ENCODE measurements at regions not wholly inside any gene's neighbourhood (a gene's known extent, or its start where the extent isn't known, plus 50 kb on each side); places are given as distances from the start of the nearest gene placed in this dataset.

DNA sequence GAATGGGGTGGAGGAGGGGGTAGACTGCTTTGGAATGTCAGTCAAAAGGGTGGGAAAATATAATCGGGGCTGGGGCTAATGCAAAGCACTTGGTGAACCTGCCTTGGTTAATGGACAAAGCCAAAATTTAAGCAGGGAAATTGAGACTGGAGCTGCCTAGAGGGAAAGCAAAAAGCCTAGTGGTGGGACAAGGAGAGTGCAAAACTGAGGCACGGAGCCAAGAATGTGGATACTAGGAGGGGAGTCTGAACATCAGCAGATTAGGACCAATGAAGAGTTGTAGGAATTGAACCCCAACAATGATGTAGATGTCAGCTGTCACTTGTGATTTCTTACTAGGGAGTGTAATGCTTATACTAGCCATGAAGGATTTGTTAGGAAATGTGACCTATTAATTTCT is 195.9 kb downstream of the MDFIC start:
- DNase-seq (ENCODE audit: low read depth in 2 of 2) = no peak
- TF ChIP-seq, protein P1, sequence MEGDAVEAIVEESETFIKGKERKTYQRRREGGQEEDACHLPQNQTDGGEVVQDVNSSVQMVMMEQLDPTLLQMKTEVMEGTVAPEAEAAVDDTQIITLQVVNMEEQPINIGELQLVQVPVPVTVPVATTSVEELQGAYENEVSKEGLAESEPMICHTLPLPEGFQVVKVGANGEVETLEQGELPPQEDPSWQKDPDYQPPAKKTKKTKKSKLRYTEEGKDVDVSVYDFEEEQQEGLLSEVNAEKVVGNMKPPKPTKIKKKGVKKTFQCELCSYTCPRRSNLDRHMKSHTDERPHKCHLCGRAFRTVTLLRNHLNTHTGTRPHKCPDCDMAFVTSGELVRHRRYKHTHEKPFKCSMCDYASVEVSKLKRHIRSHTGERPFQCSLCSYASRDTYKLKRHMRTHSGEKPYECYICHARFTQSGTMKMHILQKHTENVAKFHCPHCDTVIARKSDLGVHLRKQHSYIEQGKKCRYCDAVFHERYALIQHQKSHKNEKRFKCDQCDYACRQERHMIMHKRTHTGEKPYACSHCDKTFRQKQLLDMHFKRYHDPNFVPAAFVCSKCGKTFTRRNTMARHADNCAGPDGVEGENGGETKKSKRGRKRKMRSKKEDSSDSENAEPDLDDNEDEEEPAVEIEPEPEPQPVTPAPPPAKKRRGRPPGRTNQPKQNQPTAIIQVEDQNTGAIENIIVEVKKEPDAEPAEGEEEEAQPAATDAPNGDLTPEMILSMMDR (IDR thresholded peaks at IDR 0.05; ENCODE audit: low read depth, low read length) = no peak
- H3K4me3 ChIP-seq (replicated peaks in 1 of 2; ENCODE audit: low read depth in 2 of 2, low read length in 2 of 2) = no peak overlapping the region

DNA sequence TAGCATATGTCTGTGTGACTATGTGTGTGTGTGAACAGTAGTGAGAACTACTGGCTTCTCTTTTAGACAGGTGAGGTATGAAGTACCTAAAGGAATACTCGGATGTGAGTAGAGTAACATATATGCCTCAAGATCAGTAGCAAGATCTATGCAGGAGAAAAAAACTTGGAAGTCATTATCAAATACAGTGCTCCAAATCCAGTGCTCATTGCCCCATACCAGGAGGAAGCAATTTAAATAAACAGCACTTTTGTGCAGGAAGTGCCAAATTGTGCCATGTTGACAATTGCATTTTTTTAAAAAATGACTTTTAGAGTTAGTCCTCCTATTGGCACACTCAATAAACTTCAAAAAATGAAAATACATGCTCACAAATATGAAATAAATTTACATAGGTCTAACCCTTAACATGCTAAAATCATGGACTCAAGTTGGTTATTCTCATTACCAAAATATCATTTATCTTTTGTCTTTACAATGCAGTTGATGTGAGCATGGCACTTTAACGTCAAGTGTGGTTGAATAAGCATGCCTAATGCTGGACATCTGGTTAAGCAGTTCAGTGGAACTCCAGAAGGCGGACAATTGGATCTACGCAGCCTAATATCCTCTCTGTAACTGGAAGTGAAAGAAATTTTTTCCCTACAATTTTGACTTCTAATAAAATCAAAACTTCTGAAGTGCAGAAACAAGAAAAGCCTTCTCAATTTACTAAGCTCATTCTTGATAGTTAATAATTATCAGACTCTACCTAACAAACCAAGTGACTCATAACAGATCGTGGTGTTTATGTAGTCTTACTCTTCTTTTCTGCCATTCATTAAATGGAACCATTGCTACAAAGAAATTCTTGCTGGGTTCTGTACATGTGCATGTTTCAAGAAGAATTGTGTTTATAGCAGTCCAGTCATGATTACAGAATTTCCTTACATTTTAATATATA is 195.2 kb downstream of the MDFIC start:
- TF ChIP-seq, protein P1 (IDR thresholded peaks at IDR 0.05; ENCODE audit: low read depth, low read length) = no peak
- no peak for DNase-seq (ENCODE audit: low read depth in 2 of 2)
- no peak overlapping the region for H3K4me3 ChIP-seq (replicated peaks in 1 of 2; ENCODE audit: low read depth in 2 of 2, low read length in 2 of 2)

DNA sequence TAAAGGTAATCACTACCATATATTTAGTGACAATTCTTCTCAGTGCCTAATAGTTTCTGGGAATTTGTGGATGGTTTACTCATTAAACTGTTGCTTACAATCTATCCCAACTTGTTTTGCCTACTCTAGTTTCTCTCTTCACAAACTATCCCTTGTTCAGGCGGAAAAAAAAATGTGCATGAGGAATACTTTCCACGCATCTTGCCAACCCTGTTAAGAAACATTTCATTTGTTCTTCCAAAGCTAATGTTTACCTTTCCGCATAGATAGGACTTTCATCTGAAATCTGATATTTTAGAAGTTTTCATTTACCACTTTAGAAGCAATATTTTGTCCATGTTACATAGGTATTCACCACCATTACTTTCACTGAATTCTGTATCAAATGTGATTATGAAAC is 191.9 kb downstream of the MDFIC start:
- TF ChIP-seq, protein P1 (IDR thresholded peaks at IDR 0.05; ENCODE audit: low read depth, low read length) = no peak
- no peak for DNase-seq (ENCODE audit: low read depth in 2 of 2)

DNA sequence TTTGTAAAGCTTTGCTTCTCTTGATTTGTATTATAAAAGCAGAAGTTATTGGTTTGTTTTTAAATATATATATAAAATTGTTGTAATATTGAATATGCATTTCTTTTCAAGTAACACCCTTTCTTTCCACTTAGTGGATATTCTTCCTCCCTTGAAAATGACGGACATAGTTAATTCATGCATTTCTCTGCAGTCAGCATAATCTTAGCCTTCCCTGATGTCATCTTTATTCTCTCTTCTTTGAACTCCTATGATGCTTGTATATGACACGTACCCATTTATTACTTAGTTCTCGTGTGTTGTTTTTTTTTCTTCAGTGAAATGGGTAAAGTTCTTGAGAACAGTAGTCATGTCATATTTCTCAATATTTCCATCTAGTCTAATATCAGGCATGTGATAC is 191.2 kb downstream of the MDFIC start:
- DNase-seq (ENCODE audit: low read depth in 2 of 2) = no peak
- no peak overlapping the region for H3K4me3 ChIP-seq (replicated peaks in 1 of 2; ENCODE audit: low read depth in 2 of 2, low read length in 2 of 2)
- TF ChIP-seq, protein P1 (IDR thresholded peaks at IDR 0.05; ENCODE audit: low read depth, low read length) = no peak

More for the DNA sequence above, 191.9 kb downstream of the MDFIC start:
- H3K4me3 ChIP-seq (replicated peaks in 1 of 2; ENCODE audit: low read depth in 2 of 2, low read length in 2 of 2) = no peak overlapping the region

DNA sequence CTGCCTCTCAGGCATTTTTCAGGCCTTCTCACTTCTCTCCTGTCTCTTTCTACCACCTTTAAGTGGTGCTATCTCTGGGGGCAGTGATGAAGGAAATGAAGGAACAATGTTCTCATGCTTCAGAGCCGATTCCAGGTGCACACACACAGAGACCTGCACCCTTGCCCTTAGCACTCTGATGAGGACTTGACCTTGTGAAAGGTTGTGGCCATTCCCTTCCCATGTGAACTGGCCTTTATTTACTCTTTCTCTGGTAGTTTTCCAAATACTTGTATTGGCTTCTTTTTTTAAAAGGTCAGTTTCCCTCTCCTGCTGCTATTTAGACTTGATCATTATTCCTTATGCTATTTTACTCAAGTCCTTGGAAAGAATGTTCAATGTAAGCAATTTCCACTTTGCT is 188.6 kb downstream of the MDFIC start:
- H3K4me3 ChIP-seq (replicated peaks in 1 of 2; ENCODE audit: low read depth in 2 of 2, low read length in 2 of 2) = no peak overlapping the region
- DNase-seq (ENCODE audit: low read depth in 2 of 2) = no peak
- TF ChIP-seq, protein P1 (IDR thresholded peaks at IDR 0.05; ENCODE audit: low read depth, low read length) = no peak

DNA sequence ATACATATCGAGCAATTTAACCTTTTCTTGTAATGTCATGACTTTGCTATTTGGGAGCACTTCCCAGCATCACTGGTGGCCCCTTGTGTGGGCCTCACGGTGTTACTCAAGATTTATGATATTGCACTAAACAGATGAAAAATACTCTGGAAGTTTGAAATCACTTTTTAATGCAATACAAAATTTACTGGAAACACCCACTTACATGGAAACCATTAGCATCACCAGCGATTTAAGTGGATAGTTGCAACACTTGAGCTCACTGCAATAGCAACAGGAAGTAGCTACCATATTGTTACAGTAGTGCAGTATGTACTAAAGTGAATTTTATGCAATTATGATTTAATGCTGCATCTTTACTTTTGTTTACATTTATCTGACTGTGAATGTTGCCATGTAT is 184.4 kb downstream of the MDFIC start:
- DNase-seq (ENCODE audit: low read depth in 2 of 2) = no peak
- TF ChIP-seq, protein P1 (IDR thresholded peaks at IDR 0.05; ENCODE audit: low read depth, low read length) = no peak
- no peak overlapping the region for H3K4me3 ChIP-seq (replicated peaks in 1 of 2; ENCODE audit: low read depth in 2 of 2, low read length in 2 of 2)
